GM23338 (cell line): ENCODE measurements at regions not wholly inside any gene's neighbourhood (a gene's known extent, or its start where the extent isn't known, plus 50 kb on each side); places are given as distances from the start of the nearest gene placed in this dataset.

Source experiments
- ATAC-seq: fragments of 200-7000 bp; cut with Tn5 transposase; 3 replicates; pipeline ENCODE4 v1.9.1; 2020
- DNase-seq: peaks from one replicate; pipeline ENCODE4 v3.0.0-alpha.2; 2015; ENCODE audit warnings: low spot score
- H2AFZ ChIP-seq: fragments of 200-600 bp; sonication (generic); 2 replicates; pipeline ENCODE4 v1.8.0; 2016; ENCODE audit warnings: antibody characterized with exemption, mild to moderate bottlenecking, moderate library complexity
- H3F3A ChIP-seq: fragments of 200-600 bp; sonication (generic); replicated peaks from 2 replicates; pipeline ENCODE4 v1.8.0; 2017; ENCODE audit warnings: antibody characterized with exemption, mixed run types, low read depth
- H3K27ac ChIP-seq: fragments of 200-600 bp; sonication (generic); 2 replicates; pipeline ENCODE4 v1.6.1; 2016; ENCODE audit warnings: low read depth
- H3K27me3 ChIP-seq: fragments of 200-600 bp; sonication (generic); 2 replicates; pipeline ENCODE4 v1.8.0; 2016; ENCODE audit warnings: mild to moderate bottlenecking, mixed run types, moderate library complexity; ENCODE audit not compliant: insufficient read depth
- H3K36me3 ChIP-seq: fragments of 200-600 bp; sonication (generic); 2 replicates; pipeline ENCODE4 v1.8.0; 2016; ENCODE audit warnings: mild to moderate bottlenecking; ENCODE audit not compliant: insufficient read depth
- H3K4me1 ChIP-seq: fragments of 200-600 bp; sonication (generic); 2 replicates; pipeline ENCODE4 v1.8.0; 2016; ENCODE audit warnings: mild to moderate bottlenecking, moderate library complexity; ENCODE audit not compliant: insufficient read depth
- H3K4me2 ChIP-seq: fragments of 200-600 bp; sonication (generic); 2 replicates; pipeline ENCODE4 v1.7.1; 2017; ENCODE audit warnings: mixed run types
- H3K4me3 ChIP-seq: fragments of 200-600 bp; sonication (generic); 2 replicates; pipeline ENCODE4 v1.6.1; 2016; ENCODE audit warnings: mixed run types
- H3K79me2 ChIP-seq: fragments of 200-600 bp; sonication (generic); replicated peaks from 2 replicates; pipeline ENCODE4 v1.8.0; 2017; ENCODE audit warnings: mild to moderate bottlenecking; ENCODE audit not compliant: insufficient read depth
- H3K9me2 ChIP-seq: fragments of 200-600 bp; sonication (generic); 2 replicates; pipeline ENCODE4 v1.8.0; 2017; ENCODE audit not compliant: insufficient read depth
- H4K20me1 ChIP-seq: fragments of 200-600 bp; sonication (generic); replicated peaks from 2 replicates; pipeline ENCODE4 v1.8.0; 2017; ENCODE audit warnings: mild to moderate bottlenecking; ENCODE audit not compliant: insufficient read depth
- H3K27ac Mint-ChIP-seq: 2 replicates; pipeline ENCODE4 v1.8.0; 2020; ENCODE audit warnings: inconsistent platforms, mild to moderate bottlenecking, moderate library complexity, mixed read lengths
- H3K27me3 Mint-ChIP-seq: 3 replicates; pipeline ENCODE4 v1.8.0; 2022; ENCODE audit warnings: low read depth, mild to moderate bottlenecking, moderate library complexity, mixed read lengths, inconsistent platforms; ENCODE audit not compliant: insufficient read depth, poor library complexity
- H3K36me3 Mint-ChIP-seq: 3 replicates; pipeline ENCODE4 v1.8.0; 2021; ENCODE audit warnings: low read depth, mild to moderate bottlenecking, inconsistent platforms, moderate library complexity, mixed read lengths
- H3K4me1 Mint-ChIP-seq: 3 replicates; pipeline ENCODE4 v1.8.0; 2020; ENCODE audit warnings: mild to moderate bottlenecking, inconsistent platforms, mixed read lengths
- H3K4me3 Mint-ChIP-seq: 3 replicates; pipeline ENCODE4 v1.8.0; 2021; ENCODE audit warnings: moderate library complexity, mild to moderate bottlenecking, inconsistent platforms, mixed read lengths
- H3K9me3 Mint-ChIP-seq: 3 replicates; pipeline ENCODE4 v1.8.0; 2020; ENCODE audit warnings: moderate library complexity, mild to moderate bottlenecking, inconsistent platforms, mixed read lengths
- CREB1 ChIP-seq: fragments of 250-450 bp; sonication (Bioruptor Pico); IDR thresholded peaks from 2 replicates; pipeline ENCODE4 v1.5.0; 2020; ENCODE audit warnings: low read depth, mild to moderate bottlenecking, moderate library complexity
- EZH2 ChIP-seq: fragments of 200-600 bp; sonication (generic); IDR thresholded peaks from one replicate; pipeline ENCODE4 v1.8.0; 2017; ENCODE audit warnings: antibody characterized with exemption, mild to moderate bottlenecking, low read depth; ENCODE audit not compliant: unreplicated experiment
- EZH2phosphoT487 ChIP-seq: fragments of 200-600 bp; sonication (generic); IDR thresholded peaks from one replicate; pipeline ENCODE4 v1.8.1; 2018; ENCODE audit warnings: antibody characterized with exemption; ENCODE audit not compliant: unreplicated experiment
- NANOG ChIP-seq: IDR thresholded peaks from 2 replicates; pipeline ENCODE4 v1.6.1; 2016; ENCODE audit warnings: antibody characterized with exemption, borderline replicate concordance
- POLR2AphosphoS5 ChIP-seq: IDR thresholded peaks from 2 replicates; pipeline ENCODE4 v1.6.1; 2016; ENCODE audit warnings: antibody characterized with exemption, low read depth
- TF ChIP-seq, protein P1 (sequence below), 2 experiments: fragments of 200-600 bp in 1 of 2; sonication (generic) in 1 of 2; conservative IDR thresholded peaks; 2 replicates each; pipeline versions ENCODE4 v1.5.1 to v1.6.1; 2016 to 2017; ENCODE audit warnings: antibody characterized with exemption in 2 of 2, low read depth in 2 of 2, mild to moderate bottlenecking in 2 of 2, moderate library complexity in 1 of 2
- TF ChIP-seq, protein P2 (sequence below): IDR thresholded peaks from one replicate; pipeline ENCODE4 v1.6.1; 2018; ENCODE audit warnings: antibody characterized with exemption; ENCODE audit not compliant: unreplicated experiment
- TF ChIP-seq, protein P3 (sequence below): IDR thresholded peaks from 2 replicates; pipeline ENCODE4 v1.6.1; 2016; ENCODE audit warnings: antibody characterized with exemption

DNA sequence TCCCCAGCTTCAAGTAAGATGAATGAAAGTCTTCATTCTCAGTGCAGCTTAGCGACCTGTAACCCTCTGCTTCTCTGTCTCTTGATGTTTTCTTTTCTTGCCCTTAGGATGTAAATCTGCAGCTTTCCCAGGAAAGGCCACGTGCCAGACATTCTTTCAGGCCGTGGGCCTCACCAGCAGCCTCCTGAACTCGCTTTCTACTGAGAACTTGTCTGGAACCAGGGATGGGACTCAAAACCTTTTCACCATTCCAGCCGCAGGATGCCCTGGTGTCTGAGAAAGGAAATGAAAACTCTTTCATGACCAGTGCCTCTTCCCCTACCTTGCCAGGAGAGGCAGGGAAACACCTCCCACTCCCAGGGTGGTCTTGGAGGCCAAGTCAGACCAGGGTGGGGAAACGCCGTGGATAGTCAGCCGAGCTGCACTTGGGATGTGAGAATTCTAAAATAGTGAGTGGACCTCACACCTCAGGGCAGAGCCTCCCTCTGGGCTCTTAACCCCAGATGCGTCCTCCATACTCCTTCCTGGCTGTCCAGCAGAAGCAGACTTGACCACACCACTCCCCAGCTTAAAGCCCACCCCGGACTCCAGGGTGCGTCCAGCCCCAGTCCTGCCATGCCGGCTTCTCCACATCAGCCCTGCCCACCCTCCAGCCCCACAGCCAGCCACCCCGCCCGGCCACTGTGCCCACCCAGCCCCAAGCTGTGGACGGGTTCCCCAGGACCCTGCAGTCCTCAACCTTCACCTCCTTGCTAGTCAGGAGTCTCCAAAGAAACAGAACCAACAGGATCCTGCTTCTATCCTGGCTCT lies 115.5 kb downstream of the TWIST2 start:
- no peak overlapping the region for H3K27ac Mint-ChIP-seq
- peaks cover 13% of the 10 kb centered on the region for H3K27me3 Mint-ChIP-seq
- Histone ChIP-seq H3K4me2 (no peak overlapping the region), H3K27me3 (no peaks in the 10 kb centered on the region), H3F3A (no peaks in the 10 kb centered on the region), H3K4me3 (no peak overlapping the region), H4K20me1 (no peaks in the 10 kb centered on the region), H3K9me2 (no peaks in the 10 kb centered on the region), H3K27ac (no peak overlapping the region), H3K36me3 (no peaks in the 10 kb centered on the region), H2AFZ (no peak overlapping the region), H3K79me2 (no peaks in the 10 kb centered on the region), H3K4me1 (no peaks in the 10 kb centered on the region)
- H3K4me1 Mint-ChIP-seq, result peaks cover 7% of the 10 kb centered on the region
- TF ChIP-seq, protein P1, sequence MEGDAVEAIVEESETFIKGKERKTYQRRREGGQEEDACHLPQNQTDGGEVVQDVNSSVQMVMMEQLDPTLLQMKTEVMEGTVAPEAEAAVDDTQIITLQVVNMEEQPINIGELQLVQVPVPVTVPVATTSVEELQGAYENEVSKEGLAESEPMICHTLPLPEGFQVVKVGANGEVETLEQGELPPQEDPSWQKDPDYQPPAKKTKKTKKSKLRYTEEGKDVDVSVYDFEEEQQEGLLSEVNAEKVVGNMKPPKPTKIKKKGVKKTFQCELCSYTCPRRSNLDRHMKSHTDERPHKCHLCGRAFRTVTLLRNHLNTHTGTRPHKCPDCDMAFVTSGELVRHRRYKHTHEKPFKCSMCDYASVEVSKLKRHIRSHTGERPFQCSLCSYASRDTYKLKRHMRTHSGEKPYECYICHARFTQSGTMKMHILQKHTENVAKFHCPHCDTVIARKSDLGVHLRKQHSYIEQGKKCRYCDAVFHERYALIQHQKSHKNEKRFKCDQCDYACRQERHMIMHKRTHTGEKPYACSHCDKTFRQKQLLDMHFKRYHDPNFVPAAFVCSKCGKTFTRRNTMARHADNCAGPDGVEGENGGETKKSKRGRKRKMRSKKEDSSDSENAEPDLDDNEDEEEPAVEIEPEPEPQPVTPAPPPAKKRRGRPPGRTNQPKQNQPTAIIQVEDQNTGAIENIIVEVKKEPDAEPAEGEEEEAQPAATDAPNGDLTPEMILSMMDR (conservative IDR thresholded peaks at IDR 0.05; ENCODE audit: low read depth in 2 of 2), result no peak
- TF ChIP-seq, protein P2, sequence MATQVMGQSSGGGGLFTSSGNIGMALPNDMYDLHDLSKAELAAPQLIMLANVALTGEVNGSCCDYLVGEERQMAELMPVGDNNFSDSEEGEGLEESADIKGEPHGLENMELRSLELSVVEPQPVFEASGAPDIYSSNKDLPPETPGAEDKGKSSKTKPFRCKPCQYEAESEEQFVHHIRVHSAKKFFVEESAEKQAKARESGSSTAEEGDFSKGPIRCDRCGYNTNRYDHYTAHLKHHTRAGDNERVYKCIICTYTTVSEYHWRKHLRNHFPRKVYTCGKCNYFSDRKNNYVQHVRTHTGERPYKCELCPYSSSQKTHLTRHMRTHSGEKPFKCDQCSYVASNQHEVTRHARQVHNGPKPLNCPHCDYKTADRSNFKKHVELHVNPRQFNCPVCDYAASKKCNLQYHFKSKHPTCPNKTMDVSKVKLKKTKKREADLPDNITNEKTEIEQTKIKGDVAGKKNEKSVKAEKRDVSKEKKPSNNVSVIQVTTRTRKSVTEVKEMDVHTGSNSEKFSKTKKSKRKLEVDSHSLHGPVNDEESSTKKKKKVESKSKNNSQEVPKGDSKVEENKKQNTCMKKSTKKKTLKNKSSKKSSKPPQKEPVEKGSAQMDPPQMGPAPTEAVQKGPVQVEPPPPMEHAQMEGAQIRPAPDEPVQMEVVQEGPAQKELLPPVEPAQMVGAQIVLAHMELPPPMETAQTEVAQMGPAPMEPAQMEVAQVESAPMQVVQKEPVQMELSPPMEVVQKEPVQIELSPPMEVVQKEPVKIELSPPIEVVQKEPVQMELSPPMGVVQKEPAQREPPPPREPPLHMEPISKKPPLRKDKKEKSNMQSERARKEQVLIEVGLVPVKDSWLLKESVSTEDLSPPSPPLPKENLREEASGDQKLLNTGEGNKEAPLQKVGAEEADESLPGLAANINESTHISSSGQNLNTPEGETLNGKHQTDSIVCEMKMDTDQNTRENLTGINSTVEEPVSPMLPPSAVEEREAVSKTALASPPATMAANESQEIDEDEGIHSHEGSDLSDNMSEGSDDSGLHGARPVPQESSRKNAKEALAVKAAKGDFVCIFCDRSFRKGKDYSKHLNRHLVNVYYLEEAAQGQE, result no peak
- no peak for TF ChIP-seq EZH2
- no peak for TF ChIP-seq EZH2phosphoT487
- TF ChIP-seq, protein P3, sequence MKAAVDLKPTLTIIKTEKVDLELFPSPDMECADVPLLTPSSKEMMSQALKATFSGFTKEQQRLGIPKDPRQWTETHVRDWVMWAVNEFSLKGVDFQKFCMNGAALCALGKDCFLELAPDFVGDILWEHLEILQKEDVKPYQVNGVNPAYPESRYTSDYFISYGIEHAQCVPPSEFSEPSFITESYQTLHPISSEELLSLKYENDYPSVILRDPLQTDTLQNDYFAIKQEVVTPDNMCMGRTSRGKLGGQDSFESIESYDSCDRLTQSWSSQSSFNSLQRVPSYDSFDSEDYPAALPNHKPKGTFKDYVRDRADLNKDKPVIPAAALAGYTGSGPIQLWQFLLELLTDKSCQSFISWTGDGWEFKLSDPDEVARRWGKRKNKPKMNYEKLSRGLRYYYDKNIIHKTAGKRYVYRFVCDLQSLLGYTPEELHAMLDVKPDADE, result no peak
- DNase-seq (no peak), ATAC-seq (no peak)
- no peaks in the 10 kb centered on the region; the same call in 1 of the 3 replicates for H3K36me3 Mint-ChIP-seq
- H3K4me3 Mint-ChIP-seq, result no peak overlapping the region
- H3K9me3 Mint-ChIP-seq, result peaks cover 2% of the 10 kb centered on the region

DNA sequence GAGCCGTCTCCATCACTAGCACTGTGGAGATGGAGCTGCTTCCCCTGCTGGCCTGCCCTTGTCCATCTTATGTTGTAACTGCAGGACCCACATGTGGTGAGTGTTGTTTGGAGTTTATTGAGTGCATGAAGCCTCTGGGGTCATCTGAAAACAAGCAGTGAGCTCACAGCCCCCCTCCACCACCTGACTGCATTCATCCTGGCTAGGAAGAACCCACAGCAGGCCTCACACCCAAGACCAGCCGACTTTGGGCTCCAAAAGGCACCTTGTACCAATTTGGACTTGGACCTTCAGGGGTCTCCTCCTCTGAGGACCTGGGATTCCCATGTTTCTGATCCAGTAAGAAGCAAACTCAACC lies 116.1 kb downstream of the TWIST2 start:
- no peak overlapping the region for H3K27ac Mint-ChIP-seq
- Histone ChIP-seq H3K79me2 (no peaks in the 10 kb centered on the region), H2AFZ (no peak overlapping the region)

More for the DNA sequence above, 116.1 kb downstream of the TWIST2 start:
- no peaks in the 10 kb centered on the region for H3K4me1 ChIP-seq
- Mint-ChIP-seq H3K36me3 (no peaks in the 10 kb centered on the region; the same call in 1 of the 3 replicates), H3K27me3 (peaks cover 13% of the 10 kb centered on the region), H3K4me1 (peaks cover 7% of the 10 kb centered on the region), H3K9me3 (peaks cover 2% of the 10 kb centered on the region), H3K4me3 (no peak overlapping the region)
- H4K20me1 ChIP-seq, result no peaks in the 10 kb centered on the region
- H3K36me3 ChIP-seq, result no peaks in the 10 kb centered on the region
- no peaks in the 10 kb centered on the region for H3K27me3 ChIP-seq
- no peak for ATAC-seq
- TF ChIP-seq NANOG (no peak), POLR2AphosphoS5 (no peak), CREB1 (CRISPR knock-in tag) (no peak), EZH2phosphoT487 (no peak)
- no peak overlapping the region for H3K4me2 ChIP-seq
- no peak for DNase-seq
- no peak overlapping the region for H3K4me3 ChIP-seq
- H3K9me2 ChIP-seq, result no peaks in the 10 kb centered on the region
- H3K27ac ChIP-seq, result no peak overlapping the region
- H3F3A ChIP-seq, result no peaks in the 10 kb centered on the region
